GM23338 (cell line): ENCODE measurements at regions not wholly inside any gene's neighbourhood (a gene's known extent, or its start where the extent isn't known, plus 50 kb on each side); places are given as distances from the start of the nearest gene placed in this dataset.

Experiments used
- CREB1 ChIP-seq: fragments of 250-450 bp; sonication (Bioruptor Pico); IDR thresholded peaks from 2 replicates; pipeline ENCODE4 v1.5.0; 2020; ENCODE audit warnings: low read depth, mild to moderate bottlenecking, moderate library complexity
- CTCF ChIP-seq, 2 experiments: fragments of 200-600 bp in 1 of 2; sonication (generic) in 1 of 2; conservative IDR thresholded peaks; 2 replicates each; pipeline versions ENCODE4 v1.5.1 to v1.6.1; 2016 to 2017; ENCODE audit warnings: antibody characterized with exemption in 2 of 2, low read depth in 2 of 2, mild to moderate bottlenecking in 2 of 2, moderate library complexity in 1 of 2
- ETS1 ChIP-seq: IDR thresholded peaks from 2 replicates; pipeline ENCODE4 v1.6.1; 2016; ENCODE audit warnings: antibody characterized with exemption
- EZH2 ChIP-seq: fragments of 200-600 bp; sonication (generic); IDR thresholded peaks from one replicate; pipeline ENCODE4 v1.8.0; 2017; ENCODE audit warnings: antibody characterized with exemption, mild to moderate bottlenecking, low read depth; ENCODE audit not compliant: unreplicated experiment
- EZH2phosphoT487 ChIP-seq: fragments of 200-600 bp; sonication (generic); IDR thresholded peaks from one replicate; pipeline ENCODE4 v1.8.1; 2018; ENCODE audit warnings: antibody characterized with exemption; ENCODE audit not compliant: unreplicated experiment
- JUNB ChIP-seq: IDR thresholded peaks from one replicate; pipeline ENCODE4 v1.6.1; 2016; ENCODE audit warnings: antibody characterized with exemption; ENCODE audit not compliant: unreplicated experiment
- NANOG ChIP-seq: IDR thresholded peaks from 2 replicates; pipeline ENCODE4 v1.6.1; 2016; ENCODE audit warnings: antibody characterized with exemption, borderline replicate concordance
- POLR2AphosphoS5 ChIP-seq: IDR thresholded peaks from 2 replicates; pipeline ENCODE4 v1.6.1; 2016; ENCODE audit warnings: antibody characterized with exemption, low read depth
- REST ChIP-seq: IDR thresholded peaks from one replicate; pipeline ENCODE4 v1.6.1; 2018; ENCODE audit warnings: antibody characterized with exemption; ENCODE audit not compliant: unreplicated experiment
- STAT1 ChIP-seq: IDR thresholded peaks from one replicate; pipeline ENCODE4 v1.6.1; 2016; ENCODE audit warnings: antibody characterized with exemption; ENCODE audit not compliant: unreplicated experiment
- ZNF114 ChIP-seq: fragments of 250-450 bp; sonication (Bioruptor Pico); IDR thresholded peaks from 2 replicates; pipeline ENCODE4 v1.5.0; 2020; ENCODE audit warnings: mild to moderate bottlenecking, moderate library complexity
- ZNF331 ChIP-seq: fragments of 250-450 bp; sonication (Bioruptor Pico); IDR thresholded peaks from 2 replicates; pipeline ENCODE4 v1.5.0; 2020; ENCODE audit warnings: low read depth, mild to moderate bottlenecking, moderate library complexity

DNA sequence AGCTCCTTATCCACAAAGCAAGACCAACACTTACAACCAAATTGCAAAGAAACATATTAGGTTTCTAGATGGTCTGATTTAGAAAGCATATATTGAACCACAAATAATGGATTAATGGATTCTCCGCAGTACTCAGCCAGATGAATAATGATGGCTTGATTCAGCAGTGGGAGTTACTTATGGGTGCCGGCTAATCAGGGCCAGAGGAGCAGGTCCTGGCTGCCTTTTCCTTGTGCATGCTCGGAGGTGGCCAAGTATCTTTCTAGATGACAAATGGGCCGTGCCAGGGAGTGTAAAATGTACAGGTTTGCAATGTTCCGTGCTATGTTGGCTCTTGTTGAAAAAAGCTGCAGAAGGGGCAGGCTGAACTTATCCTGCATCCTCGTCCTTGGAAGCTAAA is 70.2 kb downstream of the VCX3A start:
- TF ChIP-seq ETS1 (no peak), EZH2 (no peak), CTCF (conservative IDR thresholded peaks at IDR 0.05; ENCODE audit: low read depth in 2 of 2) (no peak), CREB1 (no peak), REST (no peak), JUNB (no peak), POLR2AphosphoS5 (no peak), EZH2phosphoT487 (no peak), ZNF331 (CRISPR knock-in tag) (no peak), STAT1 (no peak), ZNF114 (no peak), NANOG (no peak)
